ENCODE measurements at regions not wholly inside any gene's neighbourhood (a gene's known extent, or its start where the extent isn't known, plus 50 kb on each side); places are given as distances from the start of the nearest gene placed in this dataset.

- TF ChIP-seq, protein P1, sequence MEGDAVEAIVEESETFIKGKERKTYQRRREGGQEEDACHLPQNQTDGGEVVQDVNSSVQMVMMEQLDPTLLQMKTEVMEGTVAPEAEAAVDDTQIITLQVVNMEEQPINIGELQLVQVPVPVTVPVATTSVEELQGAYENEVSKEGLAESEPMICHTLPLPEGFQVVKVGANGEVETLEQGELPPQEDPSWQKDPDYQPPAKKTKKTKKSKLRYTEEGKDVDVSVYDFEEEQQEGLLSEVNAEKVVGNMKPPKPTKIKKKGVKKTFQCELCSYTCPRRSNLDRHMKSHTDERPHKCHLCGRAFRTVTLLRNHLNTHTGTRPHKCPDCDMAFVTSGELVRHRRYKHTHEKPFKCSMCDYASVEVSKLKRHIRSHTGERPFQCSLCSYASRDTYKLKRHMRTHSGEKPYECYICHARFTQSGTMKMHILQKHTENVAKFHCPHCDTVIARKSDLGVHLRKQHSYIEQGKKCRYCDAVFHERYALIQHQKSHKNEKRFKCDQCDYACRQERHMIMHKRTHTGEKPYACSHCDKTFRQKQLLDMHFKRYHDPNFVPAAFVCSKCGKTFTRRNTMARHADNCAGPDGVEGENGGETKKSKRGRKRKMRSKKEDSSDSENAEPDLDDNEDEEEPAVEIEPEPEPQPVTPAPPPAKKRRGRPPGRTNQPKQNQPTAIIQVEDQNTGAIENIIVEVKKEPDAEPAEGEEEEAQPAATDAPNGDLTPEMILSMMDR (IDR thresholded peaks at IDR 0.05; ENCODE audit: low read depth, low read length, poor library complexity, severe bottlenecking), result no peak
- no peak for TF ChIP-seq EZH2phosphoT487 (IDR thresholded peaks at IDR 0.05; ENCODE audit: borderline replicate concordance, low read length)
Observed at GRCh38 chr4:36990128-36990872, 254.2 kb upstream of the NWD2 start.
